Medulla oblongata (tissue), 1 donor: ENCODE measurements at regions not wholly inside any gene's neighbourhood (a gene's known extent, or its start where the extent isn't known, plus 50 kb on each side); places are given as distances from the start of the nearest gene placed in this dataset.
"Not testable (repeated sequence)": the region's sequence is repeated elsewhere in the genome, so short reads cannot be mapped to it uniquely, and the experiment has no call there.

Source experiments
- DNase-seq: peaks from one replicate; pipeline ENCODE4 v3.0.0-alpha.2; 2015; ENCODE audit errors: extremely low spot score

DNA sequence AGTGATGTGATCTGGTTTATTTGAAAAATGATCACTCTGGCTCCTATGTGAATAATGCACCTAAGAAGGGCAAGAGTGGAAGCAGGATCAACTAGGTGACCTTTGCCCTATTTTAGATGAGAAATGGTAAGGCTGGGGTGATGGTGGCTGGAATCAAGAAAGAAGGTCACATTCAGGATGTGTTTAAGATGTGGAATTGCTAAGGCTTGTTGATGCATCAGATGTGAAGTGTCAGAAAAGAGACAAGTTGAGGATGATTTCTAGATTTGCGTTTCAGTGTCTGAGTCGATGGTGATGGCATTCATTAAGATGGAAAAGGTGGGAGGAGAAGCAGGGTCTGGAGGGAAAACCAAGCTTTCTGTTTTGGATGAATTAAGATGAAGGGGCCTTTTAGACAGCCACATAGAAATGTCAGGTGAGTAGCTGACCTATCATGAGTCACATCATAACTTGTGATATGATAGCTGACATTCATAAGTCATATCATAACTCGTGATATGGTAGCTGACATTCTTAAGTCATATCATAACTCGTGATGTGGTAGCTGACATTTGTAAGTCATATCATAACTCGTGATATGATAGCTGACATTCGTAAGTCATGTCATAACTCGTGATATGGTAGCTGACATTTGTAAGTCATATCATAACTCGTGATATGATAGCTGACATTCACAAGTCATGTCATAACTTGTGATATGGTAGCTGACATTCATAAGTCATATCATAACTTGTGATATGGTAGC lies 101.2 kb upstream of the SEC11C start:
- DNase-seq = no peak

DNA sequence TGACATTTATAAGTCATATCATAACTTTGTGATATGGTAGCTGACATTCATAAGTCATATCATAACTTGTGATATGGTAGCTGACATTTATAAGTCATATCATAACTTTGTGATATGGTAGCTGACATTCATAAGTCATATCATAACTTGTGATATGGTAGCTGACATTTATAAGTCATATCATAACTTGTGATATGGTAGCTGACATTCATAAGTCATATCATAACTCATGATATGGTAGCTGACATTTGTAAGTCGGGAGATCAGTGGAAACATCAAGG lies 100.7 kb upstream of the SEC11C start:
- not testable (repeated sequence) for DNase-seq

DNA sequence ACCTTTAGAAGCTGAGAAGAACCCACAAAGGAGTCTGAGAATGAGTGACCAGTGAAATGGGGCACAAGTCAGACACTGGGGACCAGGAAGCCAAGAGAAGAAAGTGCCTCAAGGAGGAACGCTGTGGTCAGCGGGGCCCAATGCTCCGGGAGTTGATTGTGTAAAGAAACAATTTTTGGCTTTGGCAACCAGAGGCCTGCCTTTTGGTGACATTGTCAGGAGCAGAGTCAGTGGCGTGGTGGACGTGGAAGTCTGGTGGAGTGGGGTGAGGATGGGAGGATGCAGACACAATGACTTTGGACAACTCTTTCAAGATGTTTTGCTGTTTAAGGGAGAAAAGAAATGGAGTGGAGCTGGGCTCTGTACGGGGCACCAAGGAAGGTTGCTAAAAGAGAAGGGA lies 100.2 kb upstream of the SEC11C start:
- no peak for DNase-seq

DNA sequence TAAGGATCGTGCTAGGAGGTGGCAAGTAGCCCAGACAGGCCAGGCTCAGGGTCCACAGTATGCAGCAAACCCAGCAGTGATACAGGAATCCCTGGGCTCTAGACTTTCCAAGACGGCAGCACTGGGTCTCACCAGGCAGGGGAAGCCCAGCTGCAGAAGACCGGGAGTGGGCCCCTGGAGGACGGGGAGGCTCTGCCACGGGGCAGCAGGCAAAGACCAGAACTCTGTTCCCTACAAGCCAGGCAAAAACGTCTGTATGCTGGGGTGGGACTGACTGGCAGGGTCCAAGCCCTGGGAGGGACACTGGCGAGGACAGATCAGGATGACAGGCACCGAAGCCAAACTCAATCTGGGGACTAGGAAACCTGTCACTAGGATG lies 98.9 kb upstream of the SEC11C start:
- no peak for DNase-seq

DNA sequence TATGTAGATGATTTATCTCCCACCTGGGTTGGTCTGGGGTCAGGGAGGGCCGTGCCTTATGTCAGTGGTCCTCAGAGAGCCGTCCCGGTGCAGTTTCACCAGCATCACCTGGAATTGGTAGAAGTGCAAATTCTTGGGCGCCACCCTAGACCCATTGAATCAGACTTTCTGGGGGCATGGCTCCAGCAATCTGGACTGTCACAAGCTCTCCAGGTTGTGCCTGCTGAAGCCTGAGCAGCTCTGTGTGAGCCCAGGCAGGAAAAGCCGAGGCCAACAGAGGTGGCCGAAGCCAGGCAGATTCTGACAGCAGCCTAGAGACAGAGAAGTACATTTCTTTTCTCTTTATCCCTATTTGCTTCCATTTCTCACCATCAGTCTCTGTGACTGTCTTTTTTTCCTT lies 98.4 kb upstream of the SEC11C start:
- DNase-seq = no peak

DNA sequence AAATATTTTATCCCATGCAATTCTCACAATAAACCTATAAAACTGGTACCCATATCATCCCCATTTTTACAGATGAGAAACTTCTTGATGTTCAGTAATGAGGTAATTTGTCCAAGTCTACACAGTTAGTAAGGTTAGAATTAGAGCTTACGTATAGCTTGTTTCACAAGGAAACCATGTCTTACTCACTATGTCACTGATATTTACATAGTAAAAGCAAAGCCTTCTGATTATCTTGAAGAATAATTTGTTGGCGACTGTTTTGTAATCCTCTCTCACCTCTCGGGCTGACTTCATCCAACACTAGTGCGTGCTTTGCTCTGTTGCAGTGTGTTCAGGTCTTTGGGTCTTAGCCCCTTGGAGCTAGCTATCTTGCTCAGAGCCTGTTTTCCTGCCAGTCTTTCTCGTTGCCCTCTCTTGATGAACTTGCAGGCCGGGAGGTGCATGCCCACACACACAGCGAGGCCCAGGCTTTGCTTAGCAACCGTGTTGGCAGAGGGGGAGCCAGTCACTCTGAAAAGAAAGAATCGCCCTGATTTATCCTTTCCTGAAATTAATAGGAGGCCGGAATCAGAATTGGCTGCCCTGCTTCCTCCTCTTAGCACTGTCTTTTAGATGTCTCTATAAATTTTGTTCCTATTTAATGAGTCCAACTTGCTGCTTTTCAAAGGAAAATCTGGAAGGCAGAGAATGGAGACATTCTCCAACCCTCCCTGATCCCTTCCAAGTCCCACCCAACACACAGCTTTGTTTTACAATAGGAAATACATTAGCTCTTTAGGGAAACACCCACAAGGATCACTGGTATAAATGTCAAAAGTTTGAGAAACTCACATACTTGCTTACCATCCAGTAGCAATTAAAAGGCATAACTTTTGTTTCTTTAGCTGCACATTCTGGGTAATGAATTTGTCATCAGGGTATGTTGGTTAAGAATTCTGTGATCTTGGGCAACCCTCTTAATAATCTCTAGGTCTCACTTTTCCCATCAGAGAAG lies 97.6 kb upstream of the SEC11C start:
- peak; percentile 80 for DNase-seq

DNA sequence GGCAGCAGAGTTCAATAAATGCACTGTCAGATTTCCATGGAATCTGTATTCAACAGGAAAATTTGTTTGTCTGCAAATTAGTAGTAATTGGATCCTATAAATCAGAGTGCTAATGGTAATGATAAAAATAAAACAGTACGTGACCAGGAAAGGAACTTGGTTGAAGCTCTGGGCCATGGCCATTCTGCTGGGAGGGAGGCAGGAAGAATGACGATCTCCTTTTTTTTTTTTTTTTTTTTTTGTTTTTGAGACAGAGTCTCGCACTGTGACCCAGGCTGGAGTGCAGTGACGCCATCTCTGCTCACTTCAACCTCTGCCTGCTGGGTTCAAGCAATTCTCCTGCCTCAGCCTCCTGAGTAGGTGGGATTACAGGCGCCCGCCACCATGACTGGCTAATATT lies 94.8 kb upstream of the SEC11C start:
- no peak for DNase-seq

DNA sequence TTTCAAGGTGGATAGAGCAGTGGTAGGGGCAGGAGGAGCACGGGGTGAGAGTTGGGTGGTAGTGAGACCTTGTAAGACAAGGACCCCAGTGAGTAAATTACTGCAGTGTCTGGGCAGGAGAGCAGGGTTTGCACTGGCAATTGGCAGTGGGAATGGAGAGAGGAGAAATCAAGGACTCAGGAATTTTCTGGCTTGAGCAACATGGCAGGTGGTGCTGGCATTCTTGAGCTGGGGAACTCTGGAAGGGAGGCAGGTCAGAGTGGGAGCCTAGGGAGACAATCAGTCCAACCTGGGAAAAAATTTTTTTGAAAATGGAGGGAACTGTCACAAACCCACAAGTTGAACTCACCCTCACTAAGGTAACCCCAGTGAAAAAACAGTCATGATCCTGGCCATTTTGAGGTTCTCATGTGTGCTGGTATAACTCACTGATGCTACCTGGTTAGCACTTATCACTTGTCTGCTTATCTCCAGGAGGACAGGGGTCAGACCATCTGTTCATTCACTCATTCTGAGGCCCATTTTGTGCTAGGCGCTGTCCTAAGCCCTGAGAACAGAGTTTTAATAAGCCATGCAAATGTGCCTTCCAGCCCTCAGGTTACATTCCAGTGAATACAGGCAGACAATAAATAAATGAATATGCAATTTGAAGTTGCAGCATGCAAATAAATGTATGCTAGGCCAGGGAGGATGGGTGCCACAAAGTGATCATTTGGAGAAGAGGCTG lies 92.2 kb upstream of the SEC11C start:
- no peak for DNase-seq

DNA sequence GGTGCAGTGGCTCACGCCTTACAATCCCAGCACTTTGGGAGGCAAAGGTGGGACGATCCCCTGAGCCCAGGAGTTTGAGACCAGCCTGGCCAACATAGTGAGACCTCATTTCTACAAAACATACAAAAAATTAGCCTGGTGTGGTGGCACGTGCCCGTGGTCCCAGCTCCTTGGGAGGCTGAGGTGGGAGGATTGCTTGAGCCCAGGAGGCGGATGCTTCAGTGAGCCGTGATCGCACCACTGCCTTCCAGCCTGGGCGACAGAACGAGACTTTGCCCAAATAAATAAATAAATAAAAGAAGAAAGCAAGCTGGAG lies 91.7 kb upstream of the SEC11C start:
- no peak for DNase-seq

DNA sequence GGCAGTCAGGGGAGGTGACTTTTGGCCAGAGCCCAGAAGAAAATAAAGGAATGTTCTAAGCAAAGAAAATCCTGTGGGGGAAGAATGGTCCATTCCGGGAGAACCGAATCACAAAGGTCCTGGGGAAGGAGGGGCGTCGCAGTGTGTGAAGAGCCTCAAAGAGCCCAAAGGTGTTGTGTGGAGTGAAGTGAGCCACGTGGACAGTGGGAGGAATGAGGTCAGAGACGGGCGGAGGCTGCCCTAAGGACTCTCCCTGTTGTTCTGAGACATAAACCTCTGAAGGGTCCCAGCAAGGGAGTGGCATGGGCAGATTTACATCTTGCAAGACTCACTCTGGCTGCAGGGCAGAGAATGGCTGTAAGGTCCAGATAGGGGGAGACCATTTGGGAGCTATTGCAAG lies 91.3 kb upstream of the SEC11C start:
- no peak for DNase-seq

DNA sequence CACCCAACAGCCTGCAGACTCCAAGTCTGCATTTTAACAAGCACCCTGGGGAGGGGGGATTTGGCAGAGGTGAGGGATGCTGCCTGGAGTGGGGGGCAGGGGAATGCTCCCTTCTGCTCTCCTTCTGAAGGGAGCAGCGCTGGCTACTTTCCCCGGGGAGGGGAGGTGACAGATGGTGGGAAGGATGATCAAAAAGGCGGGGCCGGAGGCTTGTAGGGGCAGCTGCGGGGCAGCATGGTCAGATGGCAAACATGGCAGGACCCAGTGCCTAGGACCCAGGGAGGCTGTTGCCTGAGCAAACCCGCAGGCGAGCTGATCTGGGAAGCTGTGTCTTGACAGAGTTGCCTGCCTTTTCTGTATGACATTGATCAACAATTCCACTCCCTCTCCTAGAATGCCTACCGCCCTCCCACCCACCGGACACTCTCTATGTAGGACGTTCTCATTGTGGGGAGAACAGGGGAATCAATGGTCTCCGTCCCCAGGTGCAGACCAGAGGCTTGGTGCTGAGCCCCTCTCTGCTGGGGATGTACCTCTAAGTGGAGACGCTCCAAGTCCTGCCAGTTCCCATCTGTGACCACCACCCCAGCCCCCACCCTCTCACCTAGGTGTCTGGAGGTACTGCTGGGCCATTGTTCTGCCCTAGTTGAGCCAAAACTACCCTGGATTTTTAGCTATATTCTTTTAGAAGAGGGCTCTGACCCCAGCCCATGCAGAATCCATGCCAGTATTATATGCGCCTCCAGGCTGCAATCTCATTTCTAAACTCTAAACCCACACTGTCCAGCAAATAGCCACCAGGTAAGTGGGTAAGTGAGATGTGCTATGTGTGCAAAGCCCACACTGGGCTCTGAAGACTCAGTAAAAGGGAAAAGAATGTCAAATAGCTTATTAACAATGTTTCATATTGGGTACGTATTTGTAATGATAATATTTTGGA lies 89.7 kb upstream of the SEC11C start:
- no peak for DNase-seq

DNA sequence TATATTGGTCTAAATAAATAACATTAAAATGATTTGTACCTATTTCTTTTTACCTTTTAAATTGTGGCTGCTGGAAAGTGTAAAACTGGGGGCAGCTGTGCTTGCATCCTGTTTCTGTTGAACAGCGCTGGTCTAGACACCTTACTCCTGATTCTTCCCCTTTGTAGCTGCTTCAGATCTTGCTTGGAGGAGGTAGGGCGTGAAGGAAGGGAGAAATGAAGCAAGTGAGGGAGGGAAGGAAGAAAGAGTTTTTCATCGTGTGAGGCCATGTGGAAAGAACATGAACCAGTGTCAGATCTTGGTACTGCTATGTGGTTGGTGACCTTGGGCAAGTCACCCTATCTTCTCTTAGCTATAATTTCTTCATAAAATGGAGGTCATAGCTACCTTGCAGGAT lies 89.0 kb upstream of the SEC11C start:
- DNase-seq = no peak

DNA sequence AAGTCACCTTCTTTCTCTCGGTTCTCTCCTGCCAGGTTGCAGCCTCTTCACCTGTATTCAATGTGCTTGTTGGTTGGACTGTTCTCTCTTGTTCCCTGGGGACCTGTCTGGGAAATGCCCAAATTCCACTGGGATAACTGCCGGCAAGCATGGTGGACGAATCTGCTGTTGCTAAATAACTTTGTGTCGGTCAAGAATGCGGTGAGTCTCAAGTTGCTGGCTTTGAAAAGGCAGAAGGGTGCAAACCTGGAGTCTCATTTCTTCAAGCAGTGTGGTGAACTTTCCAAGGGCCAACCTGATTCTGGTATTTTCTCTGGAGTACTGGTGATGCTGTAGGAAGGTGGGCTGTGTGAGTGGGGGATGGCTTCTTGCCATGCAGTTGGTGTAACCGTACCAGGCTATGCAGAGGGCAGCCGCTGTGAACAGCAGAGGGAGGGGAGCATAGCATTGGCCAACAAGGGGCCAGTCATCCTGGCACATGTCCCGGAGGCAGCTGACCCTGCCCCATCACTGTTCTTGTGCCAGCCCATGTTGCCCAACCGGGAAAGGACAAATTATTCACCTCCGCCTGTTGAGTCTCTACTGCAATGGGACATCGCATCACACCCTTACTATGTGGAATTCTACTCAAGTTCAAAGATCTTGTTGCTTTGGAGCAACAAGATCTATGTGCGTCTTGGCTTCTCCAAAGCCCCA lies 88.1 kb upstream of the SEC11C start:
- DNase-seq = no peak

DNA sequence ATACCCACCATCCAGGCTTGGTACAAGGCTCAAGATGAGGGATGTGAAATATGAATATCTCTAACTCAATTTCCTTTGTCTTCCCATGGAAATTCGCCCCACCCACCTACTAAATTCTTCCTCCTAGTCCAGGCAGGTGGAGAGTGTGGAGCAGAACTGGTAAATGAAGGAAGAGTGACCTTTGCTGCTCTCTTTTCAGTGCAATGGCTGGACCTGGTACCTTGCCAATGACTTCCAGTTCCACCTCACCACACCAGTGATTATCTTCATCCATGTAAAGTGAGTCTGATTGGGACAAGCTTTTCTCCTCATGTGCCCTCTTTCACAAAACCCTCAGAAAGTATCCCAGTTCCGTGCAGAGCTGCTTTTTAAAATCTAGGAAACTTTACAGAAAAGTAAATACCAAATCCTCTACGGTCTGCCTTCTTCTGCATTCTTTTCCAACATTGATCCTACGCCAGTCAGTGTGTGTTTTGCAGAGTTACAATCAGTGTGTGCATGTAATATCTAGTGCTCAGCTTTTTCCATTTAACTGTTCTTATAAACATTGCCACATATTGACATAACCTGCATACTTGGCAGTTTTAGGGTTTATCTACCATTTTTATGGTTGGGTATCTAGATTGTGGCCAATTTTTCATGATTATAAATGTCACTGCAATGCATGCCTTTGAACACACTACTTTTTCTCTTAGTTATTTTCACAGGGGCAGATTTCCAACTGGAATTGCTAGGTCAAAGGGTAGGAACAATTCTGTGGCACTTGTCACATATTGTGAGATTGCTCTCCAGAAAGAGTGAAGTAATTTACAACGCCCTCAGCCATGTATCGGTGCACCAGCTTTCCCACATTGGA lies 86.5 kb upstream of the SEC11C start:
- no peak for DNase-seq

DNA sequence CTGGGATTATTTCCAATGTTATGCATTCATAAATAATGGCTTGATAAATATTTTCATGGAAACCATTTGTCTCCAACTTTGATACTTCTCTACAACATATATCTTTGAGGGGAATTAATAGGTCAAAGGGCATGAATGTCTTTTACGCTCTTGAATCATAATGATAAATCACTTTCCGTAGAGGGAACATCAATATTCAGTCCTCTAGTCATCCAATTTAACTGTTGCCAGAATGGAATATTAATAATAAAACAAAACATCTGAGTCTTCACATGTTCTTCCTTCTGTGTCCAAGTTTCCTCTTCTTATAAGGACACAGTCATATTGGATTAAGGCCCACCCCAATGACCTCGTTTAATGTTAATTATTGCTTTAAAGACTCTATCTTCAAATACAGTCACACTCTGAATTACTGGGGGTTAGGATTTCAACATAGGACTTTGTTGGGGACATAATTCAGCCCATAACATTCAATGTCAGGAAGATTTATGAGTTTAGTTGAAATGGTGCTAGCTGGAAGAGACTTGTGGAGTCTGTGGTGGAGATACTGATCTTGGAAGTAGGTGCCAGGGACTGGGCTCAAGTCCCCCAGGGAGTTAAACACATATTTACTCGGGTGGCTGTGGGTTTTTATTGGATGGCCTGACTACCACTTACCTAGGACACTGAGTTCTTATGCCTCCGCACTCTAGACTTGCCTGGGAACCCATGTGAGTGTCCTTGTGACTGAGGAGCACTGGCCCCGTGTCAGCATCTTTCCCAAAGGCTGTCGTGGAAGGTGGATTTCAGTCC lies 85.0 kb upstream of the SEC11C start:
- DNase-seq = no peak

DNA sequence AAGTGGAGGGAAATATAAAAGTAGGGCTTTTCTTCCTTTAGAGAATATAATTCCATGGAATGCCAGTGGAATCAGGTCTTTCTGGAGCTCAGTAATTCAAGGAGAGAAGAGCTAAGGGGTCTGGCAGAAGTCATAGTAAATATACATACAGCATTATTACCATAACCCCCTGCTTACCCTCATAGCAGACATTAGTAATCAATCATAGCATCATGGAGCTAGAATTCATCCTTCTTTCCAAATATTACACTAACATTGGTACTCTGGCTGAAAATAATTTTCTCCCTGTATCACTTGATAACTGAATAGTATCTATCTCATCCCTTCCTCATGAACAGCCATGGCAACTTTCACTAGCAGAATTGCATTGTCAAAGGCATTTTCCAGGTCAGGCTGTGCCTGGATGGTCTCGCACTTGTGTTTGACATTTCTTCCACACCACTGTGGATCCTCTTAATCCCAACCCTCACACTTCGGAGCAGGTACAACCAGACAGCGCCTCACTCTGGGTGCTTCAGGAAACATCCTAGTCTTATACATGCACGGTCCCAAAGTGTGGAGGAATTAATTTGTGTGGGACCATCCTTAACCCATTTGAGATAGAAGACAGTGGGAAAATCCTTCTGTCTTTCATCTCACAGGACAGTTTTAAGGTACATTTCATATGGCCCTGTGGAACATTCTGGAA lies 84.2 kb upstream of the SEC11C start:
- no peak for DNase-seq

DNA sequence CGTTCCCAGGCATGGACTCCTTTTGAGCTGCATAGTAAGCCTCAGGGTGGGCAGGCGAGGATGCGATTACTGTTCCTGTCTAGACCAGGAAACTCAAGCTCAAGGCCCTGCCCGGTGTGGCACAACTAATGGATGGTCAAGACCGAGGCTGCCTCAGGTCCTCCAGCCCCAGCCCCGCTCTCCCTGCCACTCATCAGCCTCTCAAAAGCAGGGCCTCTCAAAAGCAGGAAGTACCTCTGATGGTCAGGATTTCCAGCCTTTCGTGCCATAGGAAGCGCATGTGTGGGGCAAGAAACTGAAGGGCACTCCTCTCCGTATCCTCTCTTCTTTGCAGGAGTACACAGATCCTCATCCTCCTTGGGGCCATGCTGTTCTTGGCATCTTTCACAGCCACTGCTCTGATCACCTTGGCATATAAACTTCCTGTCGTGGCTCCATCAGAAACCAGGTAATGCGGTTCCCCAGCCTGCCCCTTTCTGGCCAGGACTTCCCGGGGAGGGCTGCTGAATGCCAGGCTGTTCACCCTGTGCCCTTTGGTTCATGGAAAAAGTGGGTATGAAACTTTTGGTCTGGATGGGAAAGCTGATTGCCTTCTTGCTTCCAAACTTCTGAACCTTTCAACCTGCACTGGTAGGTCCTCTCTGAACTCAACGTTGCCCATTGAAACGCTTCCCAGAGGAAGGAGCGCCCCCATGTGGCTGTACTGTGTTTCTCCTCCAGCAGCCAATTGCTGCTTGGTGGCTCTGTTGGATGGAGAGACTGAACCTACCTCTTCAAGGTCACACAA lies 82.8 kb upstream of the SEC11C start:
- peak; percentile 79 for DNase-seq

DNA sequence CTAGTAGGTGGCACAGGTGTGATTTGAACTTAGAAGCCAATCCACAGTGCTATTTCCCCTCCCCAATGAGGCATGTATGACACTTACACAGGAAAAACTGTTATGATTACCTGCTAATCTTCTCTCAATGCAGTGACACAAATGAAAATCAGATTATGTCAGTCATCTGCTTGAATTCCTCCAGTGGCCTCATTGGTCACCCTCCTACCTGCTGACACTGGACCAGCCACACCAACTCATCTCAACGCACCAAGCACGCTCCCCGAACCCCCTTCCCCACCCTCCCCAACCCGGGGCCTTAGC lies 82.2 kb upstream of the SEC11C start:
- no peak for DNase-seq
